ENCODE measurements at regions not wholly inside any gene's neighbourhood (a gene's known extent, or its start where the extent isn't known, plus 50 kb on each side); places are given as distances from the start of the nearest gene placed in this dataset.
"Not testable (repeated sequence)": the region's sequence is repeated elsewhere in the genome, so short reads cannot be mapped to it uniquely, and the experiment has no call there.

- Mint-ChIP-seq H3K4me3 (no peak overlapping the region), H3K36me3 (no peaks in the 10 kb centered on the region), H3K4me1 (no peaks in the 10 kb centered on the region), H3K27ac (no peak overlapping the region), H3K27me3 (no peaks in the 10 kb centered on the region), H3K9me3 (no peaks in the 10 kb centered on the region)
- ATAC-seq, result no peak
Observed at GRCh38 chr2:200180943-200181342, 125.5 kb upstream of the SPATS2L start.

GRCh38 chr2:200181755-200182154 is 124.7 kb upstream of the SPATS2L start:
- Mint-ChIP-seq H3K27ac (no peak overlapping the region), H3K4me3 (no peak overlapping the region), H3K9me3 (no peaks in the 10 kb centered on the region), H3K36me3 (no peaks in the 10 kb centered on the region), H3K27me3 (no peaks in the 10 kb centered on the region), H3K4me1 (no peaks in the 10 kb centered on the region)
- ATAC-seq, result no peak

- Mint-ChIP-seq H3K27ac (no peak overlapping the region), H3K36me3 (no peaks in the 10 kb centered on the region), H3K9me3 (no peaks in the 10 kb centered on the region), H3K27me3 (no peaks in the 10 kb centered on the region), H3K4me3 (no peak overlapping the region), H3K4me1 (no peaks in the 10 kb centered on the region)
- ATAC-seq, result no peak
Observed at GRCh38 chr2:200184748-200185627, 121.5 kb upstream of the SPATS2L start.

GRCh38 chr2:200185628-200186000 is 120.9 kb upstream of the SPATS2L start:
- Mint-ChIP-seq H3K36me3 (no peaks in the 10 kb centered on the region), H3K27me3 (no peaks in the 10 kb centered on the region), H3K27ac (no peak overlapping the region), H3K9me3 (no peaks in the 10 kb centered on the region), H3K4me1 (no peaks in the 10 kb centered on the region), H3K4me3 (no peak overlapping the region)
- ATAC-seq, result no peak

- Mint-ChIP-seq H3K4me1 (no peaks in the 10 kb centered on the region), H3K9me3 (no peaks in the 10 kb centered on the region), H3K27ac (no peak overlapping the region), H3K4me3 (no peak overlapping the region), H3K27me3 (no peaks in the 10 kb centered on the region), H3K36me3 (no peaks in the 10 kb centered on the region)
- no peak for ATAC-seq
Observed at GRCh38 chr2:200186002-200186401, 120.5 kb upstream of the SPATS2L start.

- peaks cover 15% of the 10 kb centered on the region for H3K27me3 Mint-ChIP-seq
- H3K9me3 Mint-ChIP-seq, result no peaks in the 10 kb centered on the region
- H3K4me3 Mint-ChIP-seq, result no peak overlapping the region
Observed at GRCh38 chr2:200188876-200189275, 117.6 kb upstream of the SPATS2L start.

GRCh38 chr2:200189964-200190363 is 116.5 kb upstream of the SPATS2L start:
- no peak overlapping the region for H3K4me3 Mint-ChIP-seq
- H3K27ac Mint-ChIP-seq, result no peak overlapping the region
- H3K36me3 Mint-ChIP-seq, result no peaks in the 10 kb centered on the region
- H3K4me1 Mint-ChIP-seq, result peaks cover 5% of the 10 kb centered on the region
- peaks cover 19% of the 10 kb centered on the region for H3K27me3 Mint-ChIP-seq
- H3K9me3 Mint-ChIP-seq, result no peaks in the 10 kb centered on the region
- ATAC-seq, result no peak

More at GRCh38 chr2:200188876-200189275, 117.6 kb upstream of the SPATS2L start:
- no peak overlapping the region for H3K27ac Mint-ChIP-seq
- ATAC-seq, result no peak
- no peaks in the 10 kb centered on the region for H3K36me3 Mint-ChIP-seq
- H3K4me1 Mint-ChIP-seq, result peaks cover 5% of the 10 kb centered on the region

GRCh38 chr2:200193331-200193730 is 113.2 kb upstream of the SPATS2L start:
- H3K9me3 Mint-ChIP-seq, result no peaks in the 10 kb centered on the region
- no peaks in the 10 kb centered on the region for H3K36me3 Mint-ChIP-seq
- peaks cover 37% of the 10 kb centered on the region for H3K27me3 Mint-ChIP-seq
- H3K4me3 Mint-ChIP-seq, result no peak overlapping the region
- H3K4me1 Mint-ChIP-seq, result peaks cover 5% of the 10 kb centered on the region
- ATAC-seq, result no peak
- no peak overlapping the region for H3K27ac Mint-ChIP-seq

GRCh38 chr2:200193791-200194190 is 112.7 kb upstream of the SPATS2L start:
- H3K4me1 Mint-ChIP-seq, result peaks cover 5% of the 10 kb centered on the region
- H3K36me3 Mint-ChIP-seq, result no peaks in the 10 kb centered on the region
- no peak for ATAC-seq
- no peak overlapping the region for H3K27ac Mint-ChIP-seq
- no peak overlapping the region for H3K4me3 Mint-ChIP-seq
- H3K27me3 Mint-ChIP-seq, result peaks cover 37% of the 10 kb centered on the region
- H3K9me3 Mint-ChIP-seq, result no peaks in the 10 kb centered on the region

GRCh38 chr2:200194746-200195145 is 111.7 kb upstream of the SPATS2L start:
- no peaks in the 10 kb centered on the region for H3K36me3 Mint-ChIP-seq

GRCh38 chr2:200199005-200199404 is 107.5 kb upstream of the SPATS2L start:
- no peaks in the 10 kb centered on the region for H3K36me3 Mint-ChIP-seq
- no peaks in the 10 kb centered on the region for H3K4me1 Mint-ChIP-seq
- H3K4me3 Mint-ChIP-seq, result no peak overlapping the region
- peaks cover 22% of the 10 kb centered on the region for H3K27me3 Mint-ChIP-seq
- no peak overlapping the region for H3K27ac Mint-ChIP-seq
- peaks cover 6% of the 10 kb centered on the region for H3K9me3 Mint-ChIP-seq
- peak; percentile 39 for ATAC-seq

More at GRCh38 chr2:200194746-200195145, 111.7 kb upstream of the SPATS2L start:
- Mint-ChIP-seq H3K9me3 (no peaks in the 10 kb centered on the region), H3K4me3 (no peak overlapping the region), H3K27me3 (peaks cover 37% of the 10 kb centered on the region), H3K4me1 (peaks cover 5% of the 10 kb centered on the region), H3K27ac (no peak overlapping the region)
- no peak for ATAC-seq

- no peak for ATAC-seq
- Mint-ChIP-seq H3K4me3 (no peak overlapping the region), H3K36me3 (no peaks in the 10 kb centered on the region), H3K27ac (no peak overlapping the region), H3K9me3 (peaks cover 6% of the 10 kb centered on the region), H3K27me3 (peaks cover 20% of the 10 kb centered on the region), H3K4me1 (no peaks in the 10 kb centered on the region)
Observed at GRCh38 chr2:200199576-200200263, 106.8 kb upstream of the SPATS2L start.

GRCh38 chr2:200201839-200202238 is 104.7 kb upstream of the SPATS2L start:
- not testable (repeated sequence) for H3K36me3 Mint-ChIP-seq, H3K4me1 Mint-ChIP-seq, H3K4me3 Mint-ChIP-seq, H3K27ac Mint-ChIP-seq, ATAC-seq
- peaks cover 11% of the 10 kb centered on the region for H3K9me3 Mint-ChIP-seq
- peaks cover 10% of the 10 kb centered on the region for H3K27me3 Mint-ChIP-seq

GRCh38 chr2:200203381-200203827 is 103.1 kb upstream of the SPATS2L start:
- peaks cover 11% of the 10 kb centered on the region for H3K9me3 Mint-ChIP-seq
- no peak overlapping the region for H3K4me3 Mint-ChIP-seq
- ATAC-seq, result no peak
- no peak overlapping the region for H3K27ac Mint-ChIP-seq
- H3K4me1 Mint-ChIP-seq, result no peaks in the 10 kb centered on the region
- H3K36me3 Mint-ChIP-seq, result no peaks in the 10 kb centered on the region
- no peaks in the 10 kb centered on the region for H3K27me3 Mint-ChIP-seq

- Mint-ChIP-seq H3K27ac (no peak overlapping the region), H3K9me3 (peaks cover 20% of the 10 kb centered on the region), H3K4me3 (no peak overlapping the region), H3K36me3 (no peaks in the 10 kb centered on the region), H3K27me3 (peaks cover 4% of the 10 kb centered on the region), H3K4me1 (no peaks in the 10 kb centered on the region)
- ATAC-seq, result no peak
Observed at GRCh38 chr2:200208041-200208440, 98.5 kb upstream of the SPATS2L start.

GRCh38 chr2:200209030-200209429 is 97.5 kb upstream of the SPATS2L start:
- Mint-ChIP-seq H3K9me3 (peaks cover 14% of the 10 kb centered on the region), H3K27ac (no peak overlapping the region), H3K4me3 (no peak overlapping the region), H3K4me1 (no peaks in the 10 kb centered on the region), H3K36me3 (no peaks in the 10 kb centered on the region), H3K27me3 (peaks cover 13% of the 10 kb centered on the region)
- no peak for ATAC-seq

All from stimulated activated memory B cell treated with anti-CD40 and anti-IgM and Interleukin-4, amounts not matched to agents 10 μg/mL and 1 μg/mL and 100 μg/mL, for 72 hours (primary cell).